GM12865 (cell line): ENCODE measurements at regions not wholly inside any gene's neighbourhood (a gene's known extent, or its start where the extent isn't known, plus 50 kb on each side); places are given as distances from the start of the nearest gene placed in this dataset.
"Not testable (repeated sequence)": the region's sequence is repeated elsewhere in the genome, so short reads cannot be mapped to it uniquely, and the experiment has no call there.

Experiments
- DNase-seq: peaks from one replicate; pipeline ENCODE4 v3.0.0; 2010; ENCODE audit warnings: low read depth
- H3K4me3 ChIP-seq: 2 replicates; pipeline ENCODE4 v1.5.1; 2011; ENCODE audit warnings: mild to moderate bottlenecking, low read depth, low read length, control low read depth
- TF ChIP-seq, protein P1 (sequence below): IDR thresholded peaks from 2 replicates; pipeline ENCODE4 v1.5.1; 2011; ENCODE audit warnings: low read length, control low read depth, low read depth, inconsistent platforms; ENCODE audit not compliant: insufficient read depth; ENCODE audit errors: missing control alignments

GRCh38 chr1:121515235-121515634, 330.5 kb downstream of the SRGAP2C start:
- H3K4me3 ChIP-seq = no peak overlapping the region
- DNase-seq = no peak
- TF ChIP-seq, protein P1, sequence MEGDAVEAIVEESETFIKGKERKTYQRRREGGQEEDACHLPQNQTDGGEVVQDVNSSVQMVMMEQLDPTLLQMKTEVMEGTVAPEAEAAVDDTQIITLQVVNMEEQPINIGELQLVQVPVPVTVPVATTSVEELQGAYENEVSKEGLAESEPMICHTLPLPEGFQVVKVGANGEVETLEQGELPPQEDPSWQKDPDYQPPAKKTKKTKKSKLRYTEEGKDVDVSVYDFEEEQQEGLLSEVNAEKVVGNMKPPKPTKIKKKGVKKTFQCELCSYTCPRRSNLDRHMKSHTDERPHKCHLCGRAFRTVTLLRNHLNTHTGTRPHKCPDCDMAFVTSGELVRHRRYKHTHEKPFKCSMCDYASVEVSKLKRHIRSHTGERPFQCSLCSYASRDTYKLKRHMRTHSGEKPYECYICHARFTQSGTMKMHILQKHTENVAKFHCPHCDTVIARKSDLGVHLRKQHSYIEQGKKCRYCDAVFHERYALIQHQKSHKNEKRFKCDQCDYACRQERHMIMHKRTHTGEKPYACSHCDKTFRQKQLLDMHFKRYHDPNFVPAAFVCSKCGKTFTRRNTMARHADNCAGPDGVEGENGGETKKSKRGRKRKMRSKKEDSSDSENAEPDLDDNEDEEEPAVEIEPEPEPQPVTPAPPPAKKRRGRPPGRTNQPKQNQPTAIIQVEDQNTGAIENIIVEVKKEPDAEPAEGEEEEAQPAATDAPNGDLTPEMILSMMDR = no peak

DNA sequence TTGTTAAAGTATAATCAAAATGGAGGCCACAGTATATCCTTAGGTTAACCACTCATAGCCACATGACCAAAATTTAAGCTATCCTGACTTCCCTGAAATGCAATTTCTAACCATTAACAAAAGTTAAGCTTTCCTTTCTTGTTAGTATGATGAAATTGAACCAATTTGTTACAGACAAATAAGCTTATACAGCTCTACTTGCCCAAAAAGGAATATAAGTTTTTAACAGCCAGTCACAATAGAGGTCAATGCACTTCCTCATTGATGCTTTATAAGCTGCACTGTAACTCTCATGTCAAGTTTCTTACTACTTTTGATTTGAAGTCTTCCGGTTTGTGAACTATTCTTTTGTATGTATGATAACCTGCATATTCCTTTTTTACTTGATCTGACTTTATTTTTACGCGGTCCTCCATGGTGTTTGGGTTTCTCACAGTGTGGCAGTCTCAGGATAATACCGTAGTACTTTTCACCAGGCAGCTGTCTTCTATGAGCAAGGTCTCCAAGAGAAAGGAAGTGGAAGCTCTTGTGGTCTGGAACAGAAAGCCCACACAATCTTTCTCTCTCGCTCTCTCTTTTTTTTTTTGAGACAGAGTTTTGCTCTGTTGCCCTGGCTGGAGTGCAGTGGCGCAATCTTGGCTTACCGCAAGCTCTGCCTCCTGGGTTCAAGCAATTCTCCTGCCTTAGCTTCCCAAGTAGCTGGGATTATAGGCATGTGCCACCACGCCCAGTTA, 331.6 kb downstream of the SRGAP2C start:
- peak; percentile 21 for DNase-seq
- TF ChIP-seq, protein P1 = no peak
- H3K4me3 ChIP-seq = no peak overlapping the region

DNA sequence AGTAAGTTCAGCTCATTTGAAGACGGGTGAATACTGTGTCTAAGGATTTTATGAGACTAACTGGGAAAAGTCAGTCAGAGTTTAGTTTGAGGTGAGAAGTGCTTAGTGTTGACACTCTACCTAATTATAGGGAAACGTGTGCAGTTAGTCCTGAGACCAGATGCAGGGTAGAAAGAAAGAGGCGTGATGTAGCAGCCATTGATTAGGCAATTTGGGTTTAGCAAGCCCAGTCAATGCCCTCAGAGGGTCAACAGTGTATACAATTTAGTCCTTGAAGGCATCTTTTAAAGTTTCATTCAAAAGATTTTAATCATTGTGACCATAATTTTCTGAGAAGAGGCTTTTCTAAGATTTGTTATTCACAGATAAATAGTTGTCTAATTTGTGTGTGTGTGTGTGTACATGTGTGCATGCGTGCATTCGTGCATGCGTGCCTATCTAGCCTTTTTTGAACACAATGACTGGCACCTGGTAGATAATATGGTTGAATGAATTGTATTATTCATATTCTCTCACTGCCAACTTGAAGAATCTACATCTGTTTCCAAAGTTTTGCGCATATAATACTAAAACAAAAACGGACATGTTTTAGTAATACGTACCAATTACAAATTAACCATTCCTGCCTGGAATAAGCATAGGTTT, 332.9 kb downstream of the SRGAP2C start:
- H3K4me3 ChIP-seq = no peak overlapping the region
- TF ChIP-seq, protein P1 = no peak
- DNase-seq = no peak

GRCh38 chr1:121518726-121519041, 333.9 kb downstream of the SRGAP2C start:
- H3K4me3 ChIP-seq = no peak overlapping the region
- TF ChIP-seq, protein P1 = no peak
- no peak for DNase-seq

DNA sequence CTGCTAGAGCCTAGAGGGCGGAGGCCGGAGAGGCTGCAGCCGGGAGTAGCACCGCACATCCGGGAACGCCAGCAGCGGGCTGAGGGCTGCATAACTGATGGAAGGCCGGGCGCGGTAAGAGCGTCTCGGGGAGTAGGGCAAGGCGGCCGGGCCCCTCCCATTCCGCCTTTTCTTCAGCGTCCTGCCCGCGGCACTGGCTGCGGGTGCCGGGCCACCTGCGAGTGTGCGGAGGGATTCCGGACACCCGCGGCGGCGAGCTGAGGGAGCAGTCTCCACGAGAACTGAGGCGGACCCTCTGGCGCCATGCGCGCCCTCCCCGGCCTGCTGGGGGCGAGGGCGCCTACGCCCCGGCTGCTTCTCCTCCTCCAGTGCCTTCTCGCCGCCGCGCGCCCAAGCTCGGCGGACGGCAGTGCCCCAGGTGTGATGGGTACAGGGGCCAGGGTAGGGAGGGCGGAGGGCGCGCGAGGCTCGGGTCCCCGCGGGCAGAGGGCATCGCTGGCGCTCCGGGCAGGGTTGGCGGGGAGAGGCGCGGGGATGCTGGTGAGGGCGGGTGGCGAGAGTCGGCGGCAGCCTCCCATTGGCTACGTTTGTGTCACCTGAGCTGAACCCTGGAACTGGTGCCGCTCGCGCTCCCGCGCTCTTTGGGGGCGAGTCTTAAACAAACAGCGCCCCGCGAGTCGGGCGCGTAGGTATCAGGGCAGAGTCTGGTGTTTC, 334.4 kb downstream of the SRGAP2C start:
- H3K4me3 ChIP-seq = no peak overlapping the region
- TF ChIP-seq, protein P1 = no peak
- peak; percentile 0 for DNase-seq

- not testable (repeated sequence) for DNase-seq, H3K4me3 ChIP-seq
These were observed 335.0 kb downstream of the SRGAP2C start for GRCh38 chr1:121519756-121520286.

GRCh38 chr1:121522061-121522759, 337.4 kb downstream of the SRGAP2C start:
- H3K4me3 ChIP-seq = no peak overlapping the region
- TF ChIP-seq, protein P1 = no peak
- DNase-seq = no peak

DNA sequence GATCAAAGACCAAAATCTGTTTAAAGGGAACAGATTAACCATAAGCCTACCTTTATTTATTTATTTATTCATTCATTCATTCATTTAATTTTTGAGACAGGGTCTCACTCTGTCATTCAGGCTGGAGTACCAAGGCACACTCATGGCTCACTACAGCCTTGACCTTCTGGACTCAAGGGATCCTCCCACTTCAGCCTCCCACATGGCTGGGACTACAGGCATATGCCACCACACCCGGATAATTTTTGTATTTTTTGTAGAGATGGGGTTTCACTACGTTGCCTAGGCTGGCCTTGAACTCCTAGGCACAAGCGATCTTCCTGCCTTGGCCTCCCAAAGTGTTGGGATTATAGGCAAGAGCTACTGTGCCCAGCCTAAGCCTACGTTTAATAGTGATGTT, 338.3 kb downstream of the SRGAP2C start:
- not testable (repeated sequence) for H3K4me3 ChIP-seq, DNase-seq
